K562 (cell line): ENCODE measurements at regions not wholly inside any gene's neighbourhood (a gene's known extent, or its start where the extent isn't known, plus 50 kb on each side); places are given as distances from the start of the nearest gene placed in this dataset.

Experiments
- ATAC-seq: fragments of 200-7000 bp; cut with Tn5 transposase; 3 replicates; pipeline ENCODE4 v1.9.1; 2020; ENCODE audit warnings: moderate library complexity
- BruUV-seq: library from RNA; stranded (reverse); fragments of 400-500 nt; replicated peaks from 2 replicates; lab custom pipeline; 2021; lab: Mats Ljungman, UMichigan
- CTCF ChIA-PET: fragments of 300-600 bp; formaldehyde crosslinking; extraction: SDS; loops from one replicate; lab custom pipeline; 2021; ENCODE audit warnings: low intra/inter-chr PET ratio; lab: Yijun Ruan, JAX
- POLR2A ChIA-PET: fragments of 300-600, 350-650 bp; sonication (Branson Sonifier 250); formaldehyde crosslinking; extraction: SDS; loops from one replicate; lab custom pipeline; 2021; ENCODE audit warnings: antibody characterized with exemption, inconsistent platforms; lab: Yijun Ruan, JAX
- DNase-seq, 4 experiments: peaks; one replicate each; pipeline versions ENCODE4 v3.0.0 to v3.0.0-alpha.2; 2011 to 2018; ENCODE audit warnings: low spot score in 3 of 4, mixed read lengths in 3 of 4; ENCODE audit errors: extremely low read depth in 1 of 4
- FAIRE-seq: peaks from 2 replicates; lab custom pipeline; 2011; peaks lifted over from hg19 to GRCh38; lab: Jason Lieb, UNC
- H2AFZ ChIP-seq: 2 replicates; pipeline ENCODE4 v1.6.0; 2011; ENCODE audit warnings: low read depth, low read length, control low read depth, inconsistent platforms
- H3K27ac ChIP-seq: fragments of 200-600 bp; 3 replicates; pipeline ENCODE4 v1.8.0; 2011; ENCODE audit warnings: low read depth, mild to moderate bottlenecking, control low read depth, inconsistent platforms, low read length, moderate library complexity, mixed read lengths; ENCODE audit errors: extremely low read depth
- H3K27me3 ChIP-seq, 2 experiments: fragments of 300-600 bp in 1 of 2; 2 replicates in 1 of 2; 3 replicates in 1 of 2; pipeline versions ENCODE4 v1.6.0 to v1.8.0; 2011; ENCODE audit warnings: inconsistent platforms in 2 of 2, low read length in 2 of 2, mild to moderate bottlenecking in 1 of 2, mixed read lengths in 1 of 2, moderate library complexity in 1 of 2; ENCODE audit not compliant: control insufficient read depth in 2 of 2, insufficient read depth in 2 of 2
- H3K36me3 ChIP-seq: fragments of 300-600 bp; 3 replicates; pipeline ENCODE4 v1.8.0; 2011; ENCODE audit warnings: mild to moderate bottlenecking, low read length, inconsistent platforms; ENCODE audit not compliant: control insufficient read depth, insufficient read depth
- H3K4me1 ChIP-seq, 2 experiments: fragments of 200-600 bp in 1 of 2; replicated peaks in 1 of 2; 2 replicates in 1 of 2; 3 replicates in 1 of 2; pipeline versions ENCODE4 v1.5.1 to v1.8.0; 2011; ENCODE audit warnings: inconsistent platforms in 2 of 2, low read length in 2 of 2, mild to moderate bottlenecking in 1 of 2, mixed read lengths in 1 of 2, moderate library complexity in 1 of 2; ENCODE audit not compliant: control insufficient read depth in 2 of 2, insufficient read depth in 2 of 2
- H3K4me2 ChIP-seq: 2 replicates; pipeline ENCODE4 v1.6.1; 2011; ENCODE audit warnings: low read length, control low read depth, inconsistent platforms, mixed read lengths; ENCODE audit not compliant: insufficient read depth
- H3K4me3 ChIP-seq: fragments of 200-600 bp; sonication (generic), shearing (Covaris generic); 2 replicates; pipeline ENCODE4 v1.5.1; 2016; ENCODE audit warnings: control low read depth, inconsistent platforms
- H3K79me2 ChIP-seq: fragments of 200-600 bp; 3 replicates; pipeline ENCODE4 v1.8.0; 2011; ENCODE audit warnings: low read length, inconsistent platforms; ENCODE audit not compliant: control insufficient read depth, insufficient read depth
- H3K9ac ChIP-seq, 2 experiments: 2 replicates each; pipeline versions ENCODE4 v1.6.0 to v1.6.1; 2011; ENCODE audit warnings: low read depth in 2 of 2, low read length in 2 of 2, control low read depth in 1 of 2, inconsistent platforms in 1 of 2, mild to moderate bottlenecking in 1 of 2, mixed read lengths in 1 of 2; ENCODE audit not compliant: insufficient read depth in 1 of 2
- H3K9me1 ChIP-seq: one replicate; pipeline ENCODE4 v1.6.0; 2011; ENCODE audit warnings: inconsistent platforms, mild to moderate bottlenecking, low read length, moderate library complexity; ENCODE audit not compliant: control insufficient read depth, insufficient read depth
- H3K9me3 ChIP-seq: replicated peaks from 2 replicates; pipeline ENCODE4 v1.5.1; 2011; ENCODE audit warnings: low read depth, low read length, inconsistent platforms; ENCODE audit not compliant: control insufficient read depth, insufficient read depth
- H4K20me1 ChIP-seq: replicated peaks from 2 replicates; pipeline ENCODE4 v1.6.1; 2011; ENCODE audit warnings: low read length, inconsistent platforms, mixed read lengths; ENCODE audit not compliant: control insufficient read depth, insufficient read depth
- CHD4 ChIP-seq: fragments of 200-600 bp; sonication (generic); IDR thresholded peaks from 3 replicates; pipeline ENCODE4 v1.6.1; 2012; ENCODE audit warnings: low read depth, mild to moderate bottlenecking, mixed read lengths, low read length, inconsistent platforms; ENCODE audit not compliant: insufficient read depth, insufficient replicate concordance, poor library complexity, severe bottlenecking
- FOXP4 ChIP-seq: sonication (generic); formaldehyde crosslinking; IDR thresholded peaks from 2 replicates; pipeline ENCODE4 v1.8.0; 2022; ENCODE audit warnings: mild to moderate bottlenecking, missing genetic modification reagents, borderline replicate concordance
- HBP1 ChIP-seq: fragments of 450-650 bp; formaldehyde crosslinking; IDR thresholded peaks from 2 replicates; pipeline ENCODE4 v1.4.0; 2022; ENCODE audit warnings: missing genetic modification characterization
- HMGN3 ChIP-seq: IDR thresholded peaks from 2 replicates; pipeline ENCODE4 v1.6.1; 2011; ENCODE audit warnings: borderline replicate concordance, low read depth, mild to moderate bottlenecking, mixed read lengths, low read length; ENCODE audit not compliant: insufficient read length; ENCODE audit errors: extremely low read depth
- HNRNPL ChIP-seq: fragments of 200-400 bp; formaldehyde crosslinking; IDR thresholded peaks from 2 replicates; pipeline ENCODE4 v1.6.1; 2017; ENCODE audit warnings: low read depth, mild to moderate bottlenecking, low read length
- MTA2 ChIP-seq: fragments of 450-650 bp; IDR thresholded peaks from 2 replicates; pipeline ENCODE4 v1.6.1; 2016; ENCODE audit warnings: low read depth
- SETDB1 ChIP-seq: IDR thresholded peaks from one replicate; pipeline ENCODE4 v1.6.1; 2012; ENCODE audit warnings: low read length, control low read depth, inconsistent platforms
- STAT6 ChIP-seq: sonication (generic); formaldehyde crosslinking; IDR thresholded peaks from 2 replicates; pipeline ENCODE4 v1.8.1; 2023; ENCODE audit warnings: mild to moderate bottlenecking, missing genetic modification reagents
- SUPT5H ChIP-seq: fragments of 450-650 bp; IDR thresholded peaks from 2 replicates; pipeline ENCODE4 v1.6.1; 2016
- ZBED1 ChIP-seq: IDR thresholded peaks from 2 replicates; pipeline ENCODE4 v1.6.1; 2014
- ZBTB12 ChIP-seq: fragments of 250-450 bp; sonication (Bioruptor Pico); IDR thresholded peaks from 2 replicates; pipeline ENCODE4 v1.4.0; 2020
- ZNF655 ChIP-seq: fragments of 250-450 bp; sonication (Bioruptor Pico); IDR thresholded peaks from 2 replicates; pipeline ENCODE4 v1.5.0; 2021
- ZNF764 ChIP-seq: fragments of 250-450 bp; sonication (Bioruptor Pico); IDR thresholded peaks from 2 replicates; pipeline ENCODE4 v1.4.0; 2020; ENCODE audit warnings: low read depth, mild to moderate bottlenecking, moderate library complexity
- ZNF780A ChIP-seq: fragments of 250-450 bp; sonication (Bioruptor Pico); IDR thresholded peaks from 2 replicates; pipeline ENCODE4 v1.5.0; 2021; ENCODE audit warnings: mild to moderate bottlenecking
- whole genome bisulfite sequencing: fragments of 100-300 bp; shearing (Covaris generic); methylation state at CpG from one replicate; pipeline ENCODE4 v1.1.6; 2016; ENCODE audit warnings: low coverage, mixed read lengths; ENCODE audit not compliant: insufficient coverage; ENCODE audit errors: missing lambda C conversion rate; 5-methylcytosine and 5-hydroxymethylcytosine counted together
- in situ Hi-C: fragments of 300-500 bp; cut with MboI; formaldehyde crosslinking; loops from 4 replicates; pipeline ENCODE4 v1.15.0; 2018; ENCODE audit warnings: inconsistent platforms, mixed read lengths
- intact Hi-C: fragments of 100-400 bp; cut with micrococcal nuclease; formaldehyde crosslinking; loops from 2 replicates; pipeline ENCODE4 v1.14.2; 2022

- TF ChIP-seq HBP1, result no peak
- no peak for TF ChIP-seq FOXP4 (CRISPR knock-in tag)
- TF ChIP-seq ZNF780A (CRISPR knock-in tag), result no peak
- no peak for TF ChIP-seq HNRNPL
These were observed 105.8 kb upstream of the DCAF12L1 start (continued) for GRCh38 chrX:126658447-126658846.

GRCh38 chrX:126670258-126670657 lies 117.6 kb upstream of the DCAF12L1 start:
- no peaks in the 10 kb centered on the region for H3K79me2 ChIP-seq
- no peaks in the 10 kb centered on the region for H3K4me1 ChIP-seq
- H3K9ac ChIP-seq, result no peak overlapping the region
- H4K20me1 ChIP-seq, result no peaks in the 10 kb centered on the region
- CTCF ChIA-PET, result no interaction called here
- H3K27me3 ChIP-seq, result no peaks in the 10 kb centered on the region
- 0% methylated on average over 4 of the region's 6 CpGs for WGBS
- H3K4me2 ChIP-seq, result no peak overlapping the region
- in situ Hi-C loops, result no loop called here
- DNase-seq, result no peak
- BruUV-seq, result no TSS peak
- no peak for FAIRE-seq
- POLR2A ChIA-PET, result no interaction called here
- no peaks in the 10 kb centered on the region for H3K9me1 ChIP-seq
- no peak overlapping the region for H3K4me3 ChIP-seq
- intact Hi-C loops, result no loop called here
- H3K9me3 ChIP-seq, result no peaks in the 10 kb centered on the region
- no peaks in the 10 kb centered on the region for H3K36me3 ChIP-seq
- H3K27ac ChIP-seq, result no peak overlapping the region
- ATAC-seq, result no peak
- H2AFZ ChIP-seq, result no peak overlapping the region
- TF ChIP-seq STAT6 (CRISPR knock-in tag) (no peak), HMGN3 (no peak), MTA2 (no peak), ZBTB12 (CRISPR knock-in tag) (no peak), CHD4 (no peak), SETDB1 (no peak), ZNF655 (CRISPR knock-in tag) (no peak), SUPT5H (no peak), ZNF764 (no peak), ZBED1 (no peak)
